ENCODE measurements at regions not wholly inside any gene's neighbourhood (a gene's known extent, or its start where the extent isn't known, plus 50 kb on each side); places are given as distances from the start of the nearest gene placed in this dataset.

DNA sequence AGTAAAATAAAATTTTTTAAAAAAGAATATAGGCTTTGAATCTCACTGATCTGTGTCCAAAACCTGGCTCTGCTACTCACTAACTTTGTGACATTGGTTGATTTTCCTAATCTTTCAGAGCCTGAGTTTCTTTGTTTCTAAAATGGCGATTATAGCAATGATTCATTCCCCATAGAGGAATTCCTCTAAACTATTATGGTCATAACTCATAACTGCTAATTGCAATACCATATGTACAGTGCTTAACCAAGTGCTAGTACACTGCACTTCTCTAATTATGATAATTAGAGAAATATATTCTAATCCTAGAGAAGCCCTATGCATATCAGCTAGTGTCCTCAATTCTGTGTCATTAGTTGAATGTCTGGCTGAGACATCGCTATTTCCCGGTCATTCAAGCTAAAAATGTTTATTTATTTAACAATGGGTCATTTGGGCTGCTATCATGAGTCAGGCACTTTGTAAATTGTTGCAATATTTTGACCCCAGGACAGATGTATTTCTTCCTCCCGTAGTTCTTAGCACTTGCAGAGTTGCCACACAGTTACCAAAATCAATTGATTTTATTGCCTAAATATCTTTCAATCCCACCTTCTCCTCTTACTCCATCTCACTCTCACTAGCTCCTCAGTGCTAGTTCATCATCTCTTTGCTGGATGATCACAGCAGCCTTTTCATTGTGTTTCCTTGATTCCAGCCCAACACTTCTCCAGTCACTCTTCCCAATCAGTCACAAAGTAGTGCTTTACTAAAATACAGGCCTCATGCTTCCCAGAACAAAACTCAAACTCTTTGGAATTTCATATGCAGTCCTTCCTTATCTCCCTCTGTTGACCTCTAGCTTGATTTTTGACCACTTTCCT lies 200.9 kb upstream of the PAPPA start:
- no peaks in the 10 kb centered on the region for H3K36me3 ChIP-seq (ENCODE audit: control insufficient read depth, insufficient read depth, low read length)
- H3K4me1 ChIP-seq (ENCODE audit: control insufficient read depth, insufficient read depth, low read length, poor library complexity, severe bottlenecking): peaks cover 14% of the 10 kb centered on the region
- WGBS, 2 experiments (ENCODE audit: insufficient coverage in 2 of 2): 95 to 97% methylated on average over 2 to 3 of the region's 4 CpGs
- H3K9me3 ChIP-seq (ENCODE audit: control insufficient read depth, low read length): no peaks in the 10 kb centered on the region
- H3K4me3 ChIP-seq (ENCODE audit: extremely low read depth, insufficient read depth, low read length, poor library complexity, severe bottlenecking): no peak overlapping the region
- H3K27ac ChIP-seq (ENCODE audit: low read depth, low read length, severe bottlenecking): no peak overlapping the region

DNA sequence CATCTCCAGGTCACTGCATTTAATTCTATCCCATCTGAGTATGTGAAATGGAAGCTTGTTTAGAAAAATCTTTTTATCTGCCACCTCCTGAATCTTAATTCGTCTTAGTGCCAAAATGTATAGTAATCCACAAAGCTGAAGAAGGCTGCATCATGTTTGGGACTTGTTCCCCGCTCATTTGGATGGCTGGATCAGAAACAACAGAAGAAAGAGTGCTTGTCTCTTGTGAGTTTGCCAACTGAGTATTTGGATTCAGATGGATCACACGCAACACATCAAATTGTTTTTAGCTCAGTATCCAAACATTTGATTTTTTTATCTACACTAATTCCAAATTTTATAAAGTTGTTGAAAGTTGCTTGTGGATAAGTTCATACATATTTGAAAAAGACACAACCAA lies 197.2 kb upstream of the PAPPA start:
- Histone ChIP-seq H3K4me1 (ENCODE audit: control insufficient read depth, insufficient read depth, low read length, poor library complexity, severe bottlenecking) (peaks cover 14% of the 10 kb centered on the region), H3K4me3 (ENCODE audit: extremely low read depth, insufficient read depth, low read length, poor library complexity, severe bottlenecking) (no peak overlapping the region), H3K36me3 (ENCODE audit: control insufficient read depth, insufficient read depth, low read length) (no peaks in the 10 kb centered on the region), H3K27ac (ENCODE audit: low read depth, low read length, severe bottlenecking) (no peak overlapping the region), H3K9me3 (ENCODE audit: control insufficient read depth, low read length) (no peaks in the 10 kb centered on the region)
- WGBS, 2 experiments (ENCODE audit: insufficient coverage in 2 of 2): 86 to 100% methylated on average over 1 to 2 of the region's 3 CpGs

DNA sequence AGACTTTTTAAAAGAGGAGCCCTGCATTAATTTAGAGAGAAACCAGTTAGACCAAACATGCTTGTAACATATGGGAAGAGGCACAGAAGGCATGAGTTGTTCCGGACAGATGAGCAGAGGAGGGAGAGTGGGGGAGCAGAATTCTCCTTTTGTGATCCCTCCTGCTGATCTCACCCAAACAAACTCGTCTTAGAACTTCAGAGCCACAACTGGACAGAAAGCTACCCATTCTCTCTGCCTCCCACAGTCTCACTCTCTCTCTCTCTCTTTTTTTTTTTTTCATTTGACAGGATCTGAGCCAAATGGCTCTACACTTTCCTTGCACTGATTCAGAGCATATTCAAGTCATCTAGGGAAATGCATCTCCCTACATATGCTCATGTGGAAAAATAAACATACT lies 196.0 kb upstream of the PAPPA start:
- peaks cover 6% of the 10 kb centered on the region for H3K4me1 ChIP-seq (ENCODE audit: control insufficient read depth, insufficient read depth, low read length, poor library complexity, severe bottlenecking)
- no peaks in the 10 kb centered on the region for H3K36me3 ChIP-seq (ENCODE audit: control insufficient read depth, insufficient read depth, low read length)
- WGBS, 2 experiments (ENCODE audit: insufficient coverage in 2 of 2): 50% methylated on average over 1 of the region's 2 CpGs; no CpG with 5 or more reads in 1 of the 2 experiments
- H3K4me3 ChIP-seq (ENCODE audit: extremely low read depth, insufficient read depth, low read length, poor library complexity, severe bottlenecking): no peak overlapping the region
- H3K9me3 ChIP-seq (ENCODE audit: control insufficient read depth, low read length): no peaks in the 10 kb centered on the region
- no peak overlapping the region for H3K27ac ChIP-seq (ENCODE audit: low read depth, low read length, severe bottlenecking)

- no peak overlapping the region for H3K4me3 ChIP-seq (ENCODE audit: extremely low read depth, insufficient read depth, low read length, poor library complexity, severe bottlenecking)
- H3K27ac ChIP-seq (ENCODE audit: low read depth, low read length, severe bottlenecking): no peak overlapping the region
- H3K36me3 ChIP-seq (ENCODE audit: control insufficient read depth, insufficient read depth, low read length): no peaks in the 10 kb centered on the region
- 80 to 100% methylated on average over 1 to 2 of the region's 3 CpGs for WGBS, 2 experiments (ENCODE audit: insufficient coverage in 2 of 2)
- no peaks in the 10 kb centered on the region for H3K4me1 ChIP-seq (ENCODE audit: control insufficient read depth, insufficient read depth, low read length, poor library complexity, severe bottlenecking)
- H3K9me3 ChIP-seq (ENCODE audit: control insufficient read depth, low read length): peaks cover 4% of the 10 kb centered on the region
Observed at GRCh38 chr9:115964710-115965347, 188.8 kb upstream of the PAPPA start.

- WGBS, 2 experiments (ENCODE audit: insufficient coverage in 2 of 2): 36 to 60% methylated on average over 1 of the region's 1 CpG
- no peak overlapping the region for H3K27ac ChIP-seq (ENCODE audit: low read depth, low read length, severe bottlenecking)
Observed at GRCh38 chr9:115966660-115967059, 186.9 kb upstream of the PAPPA start.

DNA sequence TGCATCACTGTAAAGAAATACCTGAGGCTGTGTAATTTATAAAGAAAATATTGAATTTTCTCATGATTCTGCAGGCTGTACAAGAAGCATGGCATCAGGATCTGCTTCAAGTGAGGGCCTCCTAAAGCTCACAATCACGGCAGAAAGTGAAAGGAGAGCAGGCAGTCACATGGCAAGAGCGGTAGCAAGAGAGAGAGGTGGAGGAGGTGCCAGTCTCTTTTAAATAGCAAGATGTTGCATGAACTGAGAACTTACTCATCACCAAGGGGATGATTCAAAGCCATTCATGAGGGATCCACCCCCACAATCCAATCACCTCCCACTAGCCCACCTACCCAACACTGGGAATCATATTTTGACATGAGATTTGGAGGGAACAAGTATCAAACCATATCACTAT lies 184.5 kb upstream of the PAPPA start:
- 83% methylated on average over 1 of the region's 2 CpGs; no CpG with 5 or more reads in 1 of the 2 experiments for WGBS, 2 experiments (ENCODE audit: insufficient coverage in 2 of 2)
- no peaks in the 10 kb centered on the region for H3K4me1 ChIP-seq (ENCODE audit: control insufficient read depth, insufficient read depth, low read length, poor library complexity, severe bottlenecking)
- H3K4me3 ChIP-seq (ENCODE audit: extremely low read depth, insufficient read depth, low read length, poor library complexity, severe bottlenecking): no peak overlapping the region
- no peak overlapping the region for H3K27ac ChIP-seq (ENCODE audit: low read depth, low read length, severe bottlenecking)
- H3K9me3 ChIP-seq (ENCODE audit: control insufficient read depth, low read length): peaks cover 4% of the 10 kb centered on the region
- H3K36me3 ChIP-seq (ENCODE audit: control insufficient read depth, insufficient read depth, low read length): no peaks in the 10 kb centered on the region

More at GRCh38 chr9:115966660-115967059, 186.9 kb upstream of the PAPPA start:
- Histone ChIP-seq H3K36me3 (ENCODE audit: control insufficient read depth, insufficient read depth, low read length) (no peaks in the 10 kb centered on the region), H3K9me3 (ENCODE audit: control insufficient read depth, low read length) (peaks cover 4% of the 10 kb centered on the region), H3K4me1 (ENCODE audit: control insufficient read depth, insufficient read depth, low read length, poor library complexity, severe bottlenecking) (no peaks in the 10 kb centered on the region), H3K4me3 (ENCODE audit: extremely low read depth, insufficient read depth, low read length, poor library complexity, severe bottlenecking) (no peak overlapping the region)

GRCh38 chr9:115972362-115972761 lies 181.2 kb upstream of the PAPPA start:
- no peak overlapping the region for H3K4me3 ChIP-seq (ENCODE audit: extremely low read depth, insufficient read depth, low read length, poor library complexity, severe bottlenecking)

DNA sequence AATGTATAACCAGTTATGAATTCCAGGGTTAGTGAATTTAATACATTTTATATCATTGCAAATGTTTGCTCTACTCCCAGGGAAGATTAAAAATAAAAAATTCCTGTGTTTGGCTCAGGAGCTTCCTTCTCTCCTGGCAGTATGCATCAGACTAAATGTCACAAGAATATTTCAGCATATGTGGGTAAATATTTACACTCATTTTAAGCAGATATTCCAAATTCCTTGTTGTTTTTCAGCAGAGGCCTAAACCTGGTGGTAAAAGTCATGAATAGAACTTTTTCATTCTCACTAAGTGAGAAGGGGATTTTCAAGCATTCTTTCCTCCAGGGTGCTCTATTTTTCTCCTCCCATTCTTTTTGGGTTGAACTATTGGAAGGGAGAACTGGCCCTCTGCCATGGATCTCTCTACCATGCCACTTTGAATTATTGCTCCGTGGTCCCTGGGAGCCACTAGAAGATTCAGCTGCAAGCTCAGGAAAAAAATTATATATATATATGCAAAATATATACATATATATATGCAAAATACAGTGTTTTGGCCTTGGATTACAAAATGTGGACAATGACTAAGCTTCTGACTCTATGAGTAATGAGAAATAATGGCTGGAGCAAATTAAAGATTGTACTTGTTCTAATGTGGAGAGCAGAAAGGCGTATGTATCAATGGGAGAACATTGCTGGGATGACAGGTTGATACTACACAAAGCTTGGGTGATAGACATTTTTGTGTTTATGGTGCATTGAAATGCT lies 180.6 kb upstream of the PAPPA start:
- Histone ChIP-seq H3K36me3 (ENCODE audit: control insufficient read depth, insufficient read depth, low read length) (no peaks in the 10 kb centered on the region), H3K27ac (ENCODE audit: low read depth, low read length, severe bottlenecking) (no peak overlapping the region), H3K9me3 (ENCODE audit: control insufficient read depth, low read length) (no peaks in the 10 kb centered on the region), H3K4me3 (ENCODE audit: extremely low read depth, insufficient read depth, low read length, poor library complexity, severe bottlenecking) (no peak overlapping the region), H3K4me1 (ENCODE audit: control insufficient read depth, insufficient read depth, low read length, poor library complexity, severe bottlenecking) (no peaks in the 10 kb centered on the region)
- WGBS, 2 experiments (ENCODE audit: insufficient coverage in 2 of 2): 80 to 86% methylated on average over 1 of the region's 2 CpGs

More at GRCh38 chr9:115972362-115972761, 181.2 kb upstream of the PAPPA start:
- Histone ChIP-seq H3K27ac (ENCODE audit: low read depth, low read length, severe bottlenecking) (no peak overlapping the region), H3K4me1 (ENCODE audit: control insufficient read depth, insufficient read depth, low read length, poor library complexity, severe bottlenecking) (no peaks in the 10 kb centered on the region), H3K36me3 (ENCODE audit: control insufficient read depth, insufficient read depth, low read length) (no peaks in the 10 kb centered on the region), H3K9me3 (ENCODE audit: control insufficient read depth, low read length) (peaks cover 3% of the 10 kb centered on the region)

DNA sequence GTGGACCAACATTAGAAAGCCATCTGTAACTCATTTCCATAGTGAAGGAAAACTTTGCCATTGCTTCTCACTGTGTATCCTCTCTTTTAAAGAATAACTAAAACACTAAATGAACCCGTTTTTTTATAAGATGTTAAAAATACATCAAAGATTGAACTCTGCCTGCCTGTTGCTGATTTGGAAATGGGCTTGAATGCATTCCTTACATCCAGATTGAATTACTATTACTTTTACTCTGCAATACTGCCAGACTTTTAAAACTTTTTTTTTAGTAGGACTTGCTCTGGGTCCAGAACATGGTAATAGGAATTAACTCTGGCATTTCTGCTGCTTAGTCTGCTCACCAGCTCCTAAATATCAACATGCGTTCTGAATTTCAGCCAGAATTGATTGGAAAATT lies 176.8 kb upstream of the PAPPA start:
- WGBS, 2 experiments (ENCODE audit: insufficient coverage in 2 of 2): 100% methylated on average over 1 of the region's 2 CpGs
- Histone ChIP-seq H3K4me1 (ENCODE audit: control insufficient read depth, insufficient read depth, low read length, poor library complexity, severe bottlenecking) (no peaks in the 10 kb centered on the region), H3K9me3 (ENCODE audit: control insufficient read depth, low read length) (no peaks in the 10 kb centered on the region), H3K27ac (ENCODE audit: low read depth, low read length, severe bottlenecking) (no peak overlapping the region), H3K36me3 (ENCODE audit: control insufficient read depth, insufficient read depth, low read length) (no peaks in the 10 kb centered on the region), H3K4me3 (ENCODE audit: extremely low read depth, insufficient read depth, low read length, poor library complexity, severe bottlenecking) (no peak overlapping the region)

DNA sequence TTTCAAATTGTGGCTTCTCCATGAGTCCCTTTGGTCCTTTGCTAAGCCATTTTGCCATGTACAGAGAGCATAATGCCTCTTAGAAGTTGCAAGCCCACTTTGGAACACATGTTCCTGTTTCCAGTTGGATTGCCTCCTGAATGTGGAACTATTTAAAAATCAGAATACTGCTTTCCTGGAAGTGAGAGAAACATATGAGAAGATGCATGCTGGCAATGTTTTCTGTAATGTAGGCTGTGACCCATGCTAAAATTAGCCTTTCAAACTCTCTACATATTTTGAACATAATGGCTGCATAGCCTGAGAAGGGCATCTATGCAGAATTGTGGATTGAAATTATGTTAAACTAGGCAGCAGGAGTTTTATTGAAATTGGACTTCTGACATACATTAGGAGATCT lies 175.5 kb upstream of the PAPPA start:
- Histone ChIP-seq H3K36me3 (ENCODE audit: control insufficient read depth, insufficient read depth, low read length) (no peaks in the 10 kb centered on the region), H3K4me3 (ENCODE audit: extremely low read depth, insufficient read depth, low read length, poor library complexity, severe bottlenecking) (no peak overlapping the region), H3K27ac (ENCODE audit: low read depth, low read length, severe bottlenecking) (no peak overlapping the region), H3K9me3 (ENCODE audit: control insufficient read depth, low read length) (no peaks in the 10 kb centered on the region), H3K4me1 (ENCODE audit: control insufficient read depth, insufficient read depth, low read length, poor library complexity, severe bottlenecking) (no peaks in the 10 kb centered on the region)

All from mesodermal cell (in vitro differentiated cells).